PC-3 (cell line): ENCODE measurements at regions not wholly inside any gene's neighbourhood (a gene's known extent, or its start where the extent isn't known, plus 50 kb on each side); places are given as distances from the start of the nearest gene placed in this dataset.

ENCODE experiments used
- ATAC-seq: fragments of 200-7000 bp; cut with Tn5 transposase; 2 replicates; pipeline ENCODE4 v1.9.1; 2020; ENCODE audit warnings: mild to moderate bottlenecking, moderate library complexity
- BruUV-seq: library from RNA; stranded (reverse); fragments of 400-500 nt; replicated peaks from 2 replicates; lab custom pipeline; 2021; lab: Mats Ljungman, UMichigan
- CTCF ChIA-PET: fragments of 300-600 bp; sonication (Branson Sonifier 250); formaldehyde crosslinking; loops from one replicate; lab custom pipeline; 2022; ENCODE audit warnings: antibody characterized with exemption; lab: Charles Lee
- POLR2A ChIA-PET: fragments of 300-600 bp; sonication (Branson Sonifier 250); formaldehyde crosslinking; loops from one replicate; lab custom pipeline; 2022; ENCODE audit warnings: antibody characterized with exemption; ENCODE audit not compliant: unreplicated experiment; lab: Charles Lee
- DNase-seq: peaks from one replicate; pipeline ENCODE4 v3.0.0-alpha.2; 2015
- H2AFZ ChIP-seq: fragments of 300-600 bp; sonication (generic); 2 replicates; pipeline ENCODE4 v1.6.0; 2016; ENCODE audit warnings: antibody characterized with exemption, low read length
- H3F3A ChIP-seq: fragments of 300-600 bp; sonication (generic); one replicate; pipeline ENCODE4 v1.6.0; 2017; ENCODE audit warnings: antibody characterized with exemption, low read length, control low read depth, mild to moderate bottlenecking; ENCODE audit not compliant: unreplicated experiment
- H3K27ac ChIP-seq: fragments of 300-600 bp; sonication (generic); 2 replicates; pipeline ENCODE4 v1.5.1; 2016; ENCODE audit warnings: mild to moderate bottlenecking, low read length
- H3K27me3 ChIP-seq: fragments of 300-600 bp; sonication (generic); 2 replicates; pipeline ENCODE4 v1.6.1; 2016; ENCODE audit warnings: low read length, mixed read lengths
- H3K36me3 ChIP-seq: fragments of 300-600 bp; sonication (generic); 2 replicates; pipeline ENCODE4 v1.6.1; 2016; ENCODE audit warnings: low read depth, mixed run types, low read length, mixed read lengths
- H3K4me1 ChIP-seq: fragments of 300-600 bp; sonication (generic); 2 replicates; pipeline ENCODE4 v1.5.1; 2016; ENCODE audit warnings: low read length; ENCODE audit not compliant: insufficient read depth
- H3K4me2 ChIP-seq: fragments of 300-600 bp; sonication (generic); 2 replicates; pipeline ENCODE4 v1.6.0; 2016; ENCODE audit warnings: low read length
- H3K4me3 ChIP-seq: fragments of 300-600 bp; sonication (generic); 2 replicates; pipeline ENCODE4 v1.5.1; 2016; ENCODE audit warnings: mild to moderate bottlenecking, low read length, mixed read lengths
- H3K79me2 ChIP-seq: fragments of 300-600 bp; sonication (generic); 2 replicates; pipeline ENCODE4 v1.6.1; 2017; ENCODE audit warnings: low read length, mixed read lengths
- H3K9ac ChIP-seq: fragments of 300-600 bp; sonication (generic); 2 replicates; pipeline ENCODE4 v1.6.0; 2016; ENCODE audit warnings: mild to moderate bottlenecking, low read length
- H3K9me2 ChIP-seq: fragments of 300-600 bp; sonication (generic); replicated peaks from 2 replicates; pipeline ENCODE4 v1.6.1; 2016; ENCODE audit warnings: mixed run types, low read length, mixed read lengths
- H3K9me3 ChIP-seq: fragments of 300-600 bp; sonication (generic); 2 replicates; pipeline ENCODE4 v1.6.1; 2016; ENCODE audit warnings: low read length, mixed read lengths
- H4K20me1 ChIP-seq: fragments of 300-600 bp; sonication (generic); 2 replicates; pipeline ENCODE4 v1.6.1; 2016; ENCODE audit warnings: low read length, mixed read lengths
- EZH2 ChIP-seq: fragments of 300-600 bp; sonication (generic); IDR thresholded peaks from one replicate; pipeline ENCODE4 v1.6.1; 2017; ENCODE audit warnings: antibody characterized with exemption, mild to moderate bottlenecking, low read length; ENCODE audit not compliant: unreplicated experiment
- EZH2phosphoT487 ChIP-seq: fragments of 300-600 bp; sonication (generic); IDR thresholded peaks from 2 replicates; pipeline ENCODE4 v1.6.1; 2018; ENCODE audit warnings: mild to moderate bottlenecking, antibody characterized with exemption, low read length, borderline replicate concordance
- intact Hi-C: fragments of 100-400 bp; cut with micrococcal nuclease; formaldehyde crosslinking; loops from 2 replicates; pipeline ENCODE4 v1.9.0; 2023
- TF ChIP-seq, protein P1 (sequence below): fragments of 300-600 bp; sonication (generic); conservative IDR thresholded peaks from 2 replicates; pipeline ENCODE4 v1.5.1; 2017; ENCODE audit warnings: antibody characterized with exemption, low read depth, mild to moderate bottlenecking, low read length

DNA sequence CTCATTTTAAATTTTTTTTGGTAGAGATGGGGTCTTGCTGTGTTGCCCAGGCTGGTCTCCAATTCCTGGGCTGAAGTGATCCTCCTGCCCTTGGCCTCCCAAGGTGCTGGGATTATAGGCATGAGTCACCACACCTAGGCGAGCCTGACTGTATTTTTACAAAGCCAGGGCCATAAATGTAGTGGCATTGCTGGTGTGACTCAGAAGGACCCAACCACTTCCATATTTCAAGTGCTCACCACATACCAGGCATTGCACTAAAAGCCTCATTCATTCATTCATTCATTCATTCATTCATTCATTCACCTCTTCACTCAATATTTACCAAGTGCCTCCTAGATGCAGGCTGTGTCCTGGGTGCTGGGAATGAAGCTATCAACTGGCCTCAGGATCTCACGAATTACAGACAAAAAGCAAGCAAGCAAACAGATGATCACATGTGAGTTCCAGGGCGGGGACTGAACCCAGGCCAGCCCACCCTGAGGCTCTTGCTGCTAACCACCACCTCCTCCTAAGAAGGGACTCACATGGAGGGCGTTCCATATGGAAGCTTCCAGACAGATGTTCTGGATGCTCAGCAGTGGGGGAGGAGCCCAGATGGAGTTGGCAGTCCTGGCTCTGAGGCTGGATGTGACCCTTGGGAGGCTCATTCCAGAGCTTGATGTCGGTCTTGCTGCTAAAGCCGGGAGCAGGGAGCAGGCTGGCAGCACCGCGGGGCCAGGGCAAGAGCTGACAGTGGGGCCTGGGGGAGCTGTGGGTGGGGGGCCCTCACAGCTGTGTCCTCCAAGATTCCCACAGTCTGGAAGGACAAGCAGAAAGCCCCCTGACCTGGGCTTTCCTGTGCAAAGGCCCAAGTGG, 158.8 kb downstream of the CTTN start:
- H3K4me2 ChIP-seq, result peak overlapping the region; percentile 57
- H3K4me1 ChIP-seq, result peaks cover 38% of the 10 kb centered on the region
- H3K9me2 ChIP-seq, result no peaks in the 10 kb centered on the region
- intact Hi-C loops, result no loop called here
- H2AFZ ChIP-seq, result no peak overlapping the region
- no peak overlapping the region for H3K4me3 ChIP-seq
- no peaks in the 10 kb centered on the region for H3K9me3 ChIP-seq
- TF ChIP-seq EZH2 (no peak), EZH2phosphoT487 (no peak)
- TF ChIP-seq, protein P1, sequence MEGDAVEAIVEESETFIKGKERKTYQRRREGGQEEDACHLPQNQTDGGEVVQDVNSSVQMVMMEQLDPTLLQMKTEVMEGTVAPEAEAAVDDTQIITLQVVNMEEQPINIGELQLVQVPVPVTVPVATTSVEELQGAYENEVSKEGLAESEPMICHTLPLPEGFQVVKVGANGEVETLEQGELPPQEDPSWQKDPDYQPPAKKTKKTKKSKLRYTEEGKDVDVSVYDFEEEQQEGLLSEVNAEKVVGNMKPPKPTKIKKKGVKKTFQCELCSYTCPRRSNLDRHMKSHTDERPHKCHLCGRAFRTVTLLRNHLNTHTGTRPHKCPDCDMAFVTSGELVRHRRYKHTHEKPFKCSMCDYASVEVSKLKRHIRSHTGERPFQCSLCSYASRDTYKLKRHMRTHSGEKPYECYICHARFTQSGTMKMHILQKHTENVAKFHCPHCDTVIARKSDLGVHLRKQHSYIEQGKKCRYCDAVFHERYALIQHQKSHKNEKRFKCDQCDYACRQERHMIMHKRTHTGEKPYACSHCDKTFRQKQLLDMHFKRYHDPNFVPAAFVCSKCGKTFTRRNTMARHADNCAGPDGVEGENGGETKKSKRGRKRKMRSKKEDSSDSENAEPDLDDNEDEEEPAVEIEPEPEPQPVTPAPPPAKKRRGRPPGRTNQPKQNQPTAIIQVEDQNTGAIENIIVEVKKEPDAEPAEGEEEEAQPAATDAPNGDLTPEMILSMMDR, result no peak
- no peaks in the 10 kb centered on the region for H3K27me3 ChIP-seq
- peak overlapping the region; percentile 68 for H3K27ac ChIP-seq
- peak; percentile 98 for DNase-seq
- ChIA-PET CTCF (no interaction called here), POLR2A (interaction anchor here (0.6 kb wide), 1 partner anchor 14 kb away, joined by 3 read pairs; no protein-coding TSS in a partner anchor)
- no peaks in the 10 kb centered on the region for H3K36me3 ChIP-seq
- no TSS peak for BruUV-seq
- peak; percentile 90 for ATAC-seq
- peak overlapping the region; percentile 6; the same call in 1 of the 2 replicates for H3K9ac ChIP-seq
- H4K20me1 ChIP-seq, result 0 out of 2 replicates have a peak, but pooled peaks cover 4% of the 10 kb centered on the region
- H3F3A ChIP-seq, result no peaks in the 10 kb centered on the region
- H3K79me2 ChIP-seq, result no peaks in the 10 kb centered on the region

DNA sequence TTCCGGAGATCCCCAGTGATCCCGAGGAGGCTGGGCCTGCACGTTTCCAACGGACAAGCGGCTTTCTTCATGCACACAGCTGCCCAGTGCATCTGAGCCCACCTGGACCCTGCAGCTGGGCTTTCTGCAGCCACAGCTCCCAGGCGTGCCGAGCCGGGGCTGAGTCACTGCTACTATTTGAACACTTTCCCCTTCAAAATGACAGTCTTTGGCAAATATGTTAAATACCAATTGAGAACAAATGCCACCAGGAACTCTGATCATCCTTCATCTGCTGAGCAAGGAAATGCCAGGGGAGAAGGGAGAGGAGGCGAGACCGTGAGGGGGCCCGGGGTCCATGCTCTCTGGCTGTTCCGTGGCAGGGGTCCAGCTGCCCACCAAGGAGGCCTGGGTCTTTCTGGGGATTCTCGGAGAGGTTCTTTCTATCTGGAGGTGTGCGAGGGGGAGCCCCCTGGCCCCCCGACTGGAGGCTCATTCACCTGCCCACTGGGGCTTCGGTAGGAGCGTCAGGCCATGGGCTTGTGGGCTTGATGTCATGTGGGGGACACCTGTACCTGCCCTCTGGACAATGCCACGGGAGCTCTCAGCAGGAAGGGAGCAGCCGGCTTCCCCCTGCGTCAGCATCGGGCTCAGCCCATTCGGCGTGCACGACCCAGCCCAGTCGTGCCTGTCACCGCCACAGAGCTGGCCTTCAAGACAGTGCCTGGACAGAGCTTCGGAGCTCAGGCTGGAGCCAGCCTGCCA, 159.6 kb downstream of the CTTN start:
- Histone ChIP-seq H3K4me2 (peak overlapping the region; percentile 57), H3K36me3 (no peaks in the 10 kb centered on the region), H2AFZ (no peak overlapping the region), H3K27ac (peak overlapping the region; percentile 68), H4K20me1 (0 out of 2 replicates have a peak, but pooled peaks cover 4% of the 10 kb centered on the region), H3K9me2 (no peaks in the 10 kb centered on the region), H3K79me2 (no peaks in the 10 kb centered on the region), H3K9me3 (no peaks in the 10 kb centered on the region), H3K4me3 (no peak overlapping the region), H3K4me1 (peaks cover 38% of the 10 kb centered on the region), H3F3A (no peaks in the 10 kb centered on the region), H3K27me3 (no peaks in the 10 kb centered on the region), H3K9ac (peak overlapping the region; percentile 21)
- intact Hi-C loops, result no loop called here
- BruUV-seq, result no TSS peak
- ATAC-seq (peak; percentile 61), DNase-seq (peak; percentile 77)
- ChIA-PET CTCF (no interaction called here), POLR2A (no interaction called here)
- TF ChIP-seq EZH2, result no peak
- no peak for TF ChIP-seq EZH2phosphoT487
- TF ChIP-seq, protein P1, result no peak
